ENCODE measurements at regions not wholly inside any gene's neighbourhood (a gene's known extent, or its start where the extent isn't known, plus 50 kb on each side); places are given as distances from the start of the nearest gene placed in this dataset.

DNA sequence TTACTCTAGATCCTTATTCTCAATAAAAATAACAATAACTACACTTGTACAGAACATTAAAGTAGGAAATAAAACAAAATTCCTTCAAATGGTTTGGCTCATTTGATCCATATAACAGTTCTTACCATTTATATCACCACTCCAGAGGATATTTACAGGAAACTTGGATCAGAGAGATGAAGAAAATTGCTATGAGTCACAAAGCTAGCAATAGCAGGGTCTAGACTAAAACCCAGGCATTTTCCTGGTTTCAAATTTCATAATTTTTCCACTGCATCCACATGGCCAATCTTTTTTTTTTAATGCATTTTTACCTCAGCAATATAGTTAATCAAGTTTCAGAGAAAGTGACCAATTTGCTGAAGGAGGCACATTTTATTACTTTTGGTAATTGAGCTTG is 299.2 kb downstream of the ELAVL2 start:
- H3K4me1 Mint-ChIP-seq (ENCODE audit: low read depth), result no peaks in the 10 kb centered on the region
- ChIA-PET POLR2A (no interaction called here), CTCF (no interaction called here)
- no peaks in the 10 kb centered on the region for H3K27me3 Mint-ChIP-seq
- H3K27ac Mint-ChIP-seq, result no peak overlapping the region
- no peak for DNase-seq
- H3K9me3 Mint-ChIP-seq, result peaks cover 21% of the 10 kb centered on the region
- H3K4me3 Mint-ChIP-seq, result no peak overlapping the region
- peaks cover 2% of the 10 kb centered on the region for H3K36me3 Mint-ChIP-seq
- intact Hi-C loops (cut with micrococcal nuclease), result no loop called here

DNA sequence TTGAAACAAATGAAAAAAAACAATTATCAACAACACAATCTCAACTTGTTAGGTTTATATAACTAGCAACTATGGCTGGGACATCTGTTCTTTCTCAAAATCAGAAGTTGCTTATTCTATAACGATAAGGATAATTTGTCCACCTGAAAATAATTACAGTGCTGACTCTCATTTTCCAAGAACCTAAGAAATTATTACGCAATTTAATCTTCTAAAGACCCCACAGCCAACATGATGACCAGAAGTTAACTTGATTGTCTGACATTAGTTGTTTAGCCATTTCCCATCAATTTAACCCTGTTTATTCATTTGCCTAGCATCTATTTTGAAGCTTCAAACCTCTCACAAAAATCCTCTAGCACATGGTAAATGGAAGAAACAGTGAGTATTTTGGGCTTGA is 293.8 kb downstream of the ELAVL2 start:
- intact Hi-C loops (cut with micrococcal nuclease), result no loop called here
- peaks cover 17% of the 10 kb centered on the region for H3K9me3 Mint-ChIP-seq
- ChIA-PET CTCF (no interaction called here), POLR2A (no interaction called here)
- peaks cover 3% of the 10 kb centered on the region for H3K27me3 Mint-ChIP-seq
- H3K4me1 Mint-ChIP-seq (ENCODE audit: low read depth), result peaks cover 2% of the 10 kb centered on the region
- H3K36me3 Mint-ChIP-seq, result peaks cover 2% of the 10 kb centered on the region
- H3K4me3 Mint-ChIP-seq, result no peak overlapping the region
- H3K27ac Mint-ChIP-seq, result no peak overlapping the region
- DNase-seq, result no peak

GRCh38 chr9:23537192-23538066 is 288.6 kb downstream of the ELAVL2 start:
- intact Hi-C loops (cut with micrococcal nuclease), result no loop called here
- no peaks in the 10 kb centered on the region for H3K9me3 Mint-ChIP-seq
- ChIA-PET CTCF (no interaction called here), POLR2A (no interaction called here)
- H3K27me3 Mint-ChIP-seq, result peaks cover 6% of the 10 kb centered on the region
- H3K4me3 Mint-ChIP-seq, result no peak overlapping the region
- DNase-seq, result no peak
- H3K36me3 Mint-ChIP-seq, result no peaks in the 10 kb centered on the region
- peaks cover 7% of the 10 kb centered on the region for H3K4me1 Mint-ChIP-seq (ENCODE audit: low read depth)
- no peak overlapping the region for H3K27ac Mint-ChIP-seq

DNA sequence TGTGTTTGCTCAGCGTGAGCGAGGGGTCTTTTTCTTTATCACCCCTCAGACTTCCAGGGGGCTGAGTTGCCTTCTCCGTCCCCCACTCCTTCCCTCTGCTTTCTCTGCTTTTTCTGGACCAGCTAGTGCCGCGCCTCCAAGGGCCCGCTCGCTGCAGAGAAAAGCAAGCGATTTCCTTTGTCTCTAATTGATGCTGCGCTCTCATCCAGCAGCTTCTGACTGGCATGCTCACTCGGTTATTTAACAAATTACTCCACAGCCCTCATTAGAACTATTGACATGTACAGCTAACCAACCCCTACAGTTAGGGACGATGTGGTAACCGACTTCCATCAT is 288.0 kb downstream of the ELAVL2 start:
- intact Hi-C loops (cut with micrococcal nuclease), result no loop called here
- peaks cover 6% of the 10 kb centered on the region for H3K27me3 Mint-ChIP-seq
- peaks cover 7% of the 10 kb centered on the region for H3K4me1 Mint-ChIP-seq (ENCODE audit: low read depth)
- H3K9me3 Mint-ChIP-seq, result no peaks in the 10 kb centered on the region
- CTCF ChIA-PET, result no interaction called here
- no peak overlapping the region for H3K4me3 Mint-ChIP-seq
- POLR2A ChIA-PET, result no interaction called here
- H3K27ac Mint-ChIP-seq, result no peak overlapping the region
- DNase-seq, result no peak
- H3K36me3 Mint-ChIP-seq, result no peaks in the 10 kb centered on the region

- H3K9me3 Mint-ChIP-seq, result no peaks in the 10 kb centered on the region
- DNase-seq, result no peak
- no peaks in the 10 kb centered on the region for H3K36me3 Mint-ChIP-seq
- no peak overlapping the region for H3K4me3 Mint-ChIP-seq
- ChIA-PET POLR2A (no interaction called here), CTCF (no interaction called here)
- peaks cover 6% of the 10 kb centered on the region for H3K27me3 Mint-ChIP-seq
- intact Hi-C loops (cut with micrococcal nuclease), result no loop called here
- H3K4me1 Mint-ChIP-seq (ENCODE audit: low read depth), result peaks cover 7% of the 10 kb centered on the region
- H3K27ac Mint-ChIP-seq, result no peak overlapping the region
Measured at GRCh38 chr9:23538461-23539003, 287.5 kb downstream of the ELAVL2 start.

DNA sequence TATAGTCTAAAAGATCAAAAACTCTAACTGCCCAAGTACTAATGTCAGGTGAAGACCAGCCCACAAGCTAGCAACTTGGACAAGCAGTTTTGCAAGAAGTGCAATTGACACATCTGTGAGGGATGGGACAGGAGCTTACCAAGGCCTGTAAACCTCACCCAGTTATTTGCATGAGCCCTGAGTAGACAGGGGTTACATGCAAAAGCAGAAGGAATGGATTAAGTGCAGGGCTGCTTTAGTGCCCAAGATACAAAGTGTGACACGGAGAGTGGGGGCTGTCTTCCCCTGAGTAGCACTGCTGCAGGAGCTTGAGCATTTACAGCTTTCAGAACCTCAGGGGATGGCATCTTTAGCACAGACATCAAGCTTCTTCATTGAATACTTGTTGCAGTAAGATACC is 286.7 kb downstream of the ELAVL2 start:
- no peak overlapping the region for H3K4me3 Mint-ChIP-seq
- no peak overlapping the region for H3K27ac Mint-ChIP-seq
- no peaks in the 10 kb centered on the region for H3K9me3 Mint-ChIP-seq
- intact Hi-C loops (cut with micrococcal nuclease), result no loop called here
- POLR2A ChIA-PET, result no interaction called here
- CTCF ChIA-PET, result no interaction called here
- peaks cover 7% of the 10 kb centered on the region for H3K4me1 Mint-ChIP-seq (ENCODE audit: low read depth)
- DNase-seq, result no peak
- no peaks in the 10 kb centered on the region for H3K36me3 Mint-ChIP-seq
- H3K27me3 Mint-ChIP-seq, result peaks cover 6% of the 10 kb centered on the region

- no peaks in the 10 kb centered on the region for H3K36me3 Mint-ChIP-seq
- ChIA-PET CTCF (no interaction called here), POLR2A (no interaction called here)
- intact Hi-C loops (cut with micrococcal nuclease), result no loop called here
- H3K27me3 Mint-ChIP-seq, result peaks cover 6% of the 10 kb centered on the region
- no peak for DNase-seq
- H3K9me3 Mint-ChIP-seq, result no peaks in the 10 kb centered on the region
- H3K4me3 Mint-ChIP-seq, result no peak overlapping the region
- H3K4me1 Mint-ChIP-seq (ENCODE audit: low read depth), result peaks cover 7% of the 10 kb centered on the region
- no peak overlapping the region for H3K27ac Mint-ChIP-seq
Measured at GRCh38 chr9:23541976-23542375, 284.1 kb downstream of the ELAVL2 start.

DNA sequence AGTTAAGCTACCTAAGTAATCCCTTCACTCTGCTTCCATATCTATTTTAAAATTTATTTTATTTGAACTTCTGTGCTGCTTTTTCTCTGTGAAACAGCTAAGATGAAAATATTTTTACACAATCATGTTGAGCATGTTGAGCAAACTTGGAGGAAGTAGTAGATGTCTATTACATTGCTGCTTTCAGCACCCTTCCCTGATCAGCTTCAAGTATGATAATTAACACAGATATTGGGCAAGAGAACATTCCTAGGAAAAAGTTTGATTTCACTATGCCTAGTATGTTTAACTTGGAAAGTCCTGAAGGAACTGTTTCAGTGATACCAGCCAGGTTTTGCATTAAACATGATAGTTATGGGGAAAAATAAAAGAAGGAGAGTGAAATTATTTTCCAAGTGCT is 283.6 kb downstream of the ELAVL2 start:
- ChIA-PET POLR2A (no interaction called here), CTCF (no interaction called here)

DNA sequence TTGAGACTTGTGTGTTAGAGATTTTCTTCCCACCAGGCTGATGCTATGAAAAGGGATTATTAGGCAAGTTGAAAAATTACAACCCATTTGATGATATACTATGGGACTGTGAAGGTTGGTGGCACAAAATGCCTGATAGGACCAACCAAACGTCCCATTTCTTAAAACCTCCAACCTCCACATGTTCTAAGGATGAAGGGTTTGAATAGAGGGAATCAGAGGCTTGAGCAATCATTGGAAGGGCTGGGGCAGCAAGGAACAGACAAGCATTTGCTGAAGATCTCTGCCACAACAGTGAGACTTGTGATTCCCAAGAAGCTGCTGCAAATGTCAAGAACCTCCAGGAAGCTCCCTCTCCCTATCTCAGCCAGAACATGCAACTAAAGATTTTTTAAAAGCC is 283.1 kb downstream of the ELAVL2 start:
- intact Hi-C loops (cut with micrococcal nuclease), result no loop called here
- DNase-seq, result no peak
- Mint-ChIP-seq H3K36me3 (no peaks in the 10 kb centered on the region), H3K27me3 (peaks cover 1% of the 10 kb centered on the region), H3K4me1 (ENCODE audit: low read depth) (peaks cover under 1% of the 10 kb centered on the region), H3K9me3 (peaks cover 1% of the 10 kb centered on the region), H3K4me3 (no peak overlapping the region), H3K27ac (no peak overlapping the region)
- POLR2A ChIA-PET, result no interaction called here
- CTCF ChIA-PET, result no interaction called here

More for the DNA sequence above, 283.6 kb downstream of the ELAVL2 start:
- no peak for DNase-seq
- H3K36me3 Mint-ChIP-seq, result no peaks in the 10 kb centered on the region
- H3K27ac Mint-ChIP-seq, result no peak overlapping the region
- no peaks in the 10 kb centered on the region for H3K9me3 Mint-ChIP-seq
- H3K4me1 Mint-ChIP-seq (ENCODE audit: low read depth), result peaks cover 3% of the 10 kb centered on the region
- intact Hi-C loops (cut with micrococcal nuclease), result no loop called here
- peaks cover 3% of the 10 kb centered on the region for H3K27me3 Mint-ChIP-seq
- no peak overlapping the region for H3K4me3 Mint-ChIP-seq

DNA sequence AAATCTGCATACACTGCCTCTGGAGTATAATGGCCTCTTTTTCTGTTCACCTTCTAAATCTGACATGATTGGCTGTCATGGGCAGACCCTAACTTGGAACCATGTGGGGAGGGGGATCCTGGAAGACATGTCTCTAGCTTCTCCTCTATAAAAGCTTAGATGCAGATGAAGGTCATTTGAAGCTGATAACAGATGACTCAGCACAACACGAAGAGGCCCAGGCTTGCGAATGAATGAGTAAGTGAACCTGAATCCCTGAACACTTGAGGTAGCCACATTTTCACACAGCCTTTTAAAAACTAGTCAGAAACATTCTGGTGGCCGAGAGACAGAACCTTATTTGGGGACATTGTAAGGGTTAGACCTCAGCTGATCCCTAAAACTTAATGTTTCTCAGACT is 282.6 kb downstream of the ELAVL2 start:
- H3K4me3 Mint-ChIP-seq, result no peak overlapping the region
- no peak for DNase-seq
- no peaks in the 10 kb centered on the region for H3K36me3 Mint-ChIP-seq
- H3K9me3 Mint-ChIP-seq, result peaks cover 2% of the 10 kb centered on the region
- ChIA-PET CTCF (no interaction called here), POLR2A (no interaction called here)
- no peak overlapping the region for H3K27ac Mint-ChIP-seq
- H3K27me3 Mint-ChIP-seq, result peaks cover 1% of the 10 kb centered on the region
- H3K4me1 Mint-ChIP-seq (ENCODE audit: low read depth), result no peaks in the 10 kb centered on the region
- intact Hi-C loops (cut with micrococcal nuclease), result no loop called here

DNA sequence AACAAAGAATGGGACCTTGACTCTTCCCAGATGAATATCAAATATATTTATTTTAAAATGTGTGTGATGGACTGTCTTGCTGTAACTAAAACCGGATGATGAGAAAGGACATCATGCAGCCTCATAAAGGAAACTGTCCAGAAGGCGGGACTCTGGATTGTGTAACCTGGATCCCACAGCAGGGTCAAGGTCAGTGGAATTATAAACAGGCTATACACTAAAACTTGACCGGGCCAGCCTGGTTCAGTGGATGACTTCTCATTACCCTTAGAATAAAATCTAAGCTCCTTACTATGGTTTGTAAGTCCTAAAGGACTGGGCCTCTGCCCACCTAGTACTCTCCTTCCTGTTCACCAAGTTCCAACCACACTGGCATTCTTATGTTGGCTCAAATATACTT is 280.3 kb downstream of the ELAVL2 start:
- POLR2A ChIA-PET, result no interaction called here
- Mint-ChIP-seq H3K4me1 (ENCODE audit: low read depth) (no peaks in the 10 kb centered on the region), H3K36me3 (no peaks in the 10 kb centered on the region), H3K9me3 (peaks cover 2% of the 10 kb centered on the region), H3K27me3 (no peaks in the 10 kb centered on the region), H3K27ac (no peak overlapping the region), H3K4me3 (no peak overlapping the region)
- intact Hi-C loops (cut with micrococcal nuclease), result no loop called here
- CTCF ChIA-PET, result no interaction called here
- DNase-seq, result no peak

GRCh38 chr9:23551311-23551721 is 274.7 kb downstream of the ELAVL2 start:
- POLR2A ChIA-PET, result no interaction called here
- H3K36me3 Mint-ChIP-seq, result no peaks in the 10 kb centered on the region
- intact Hi-C loops (cut with micrococcal nuclease), result no loop called here
- DNase-seq, result no peak
- H3K9me3 Mint-ChIP-seq, result peaks cover 2% of the 10 kb centered on the region
- no peaks in the 10 kb centered on the region for H3K4me1 Mint-ChIP-seq (ENCODE audit: low read depth)
- no peak overlapping the region for H3K27ac Mint-ChIP-seq
- no peak overlapping the region for H3K4me3 Mint-ChIP-seq
- no peaks in the 10 kb centered on the region for H3K27me3 Mint-ChIP-seq
- CTCF ChIA-PET, result no interaction called here

GRCh38 chr9:23551929-23552707 is 273.9 kb downstream of the ELAVL2 start:
- intact Hi-C loops (cut with micrococcal nuclease), result no loop called here
- DNase-seq, result no peak
- Mint-ChIP-seq H3K27me3 (no peaks in the 10 kb centered on the region), H3K36me3 (no peaks in the 10 kb centered on the region), H3K4me3 (no peak overlapping the region), H3K9me3 (peaks cover 6% of the 10 kb centered on the region), H3K27ac (no peak overlapping the region), H3K4me1 (ENCODE audit: low read depth) (no peaks in the 10 kb centered on the region)
- POLR2A ChIA-PET, result no interaction called here
- CTCF ChIA-PET, result no interaction called here

Data from activated CD4-positive, alpha-beta memory T cell treated with anti-CD3 and anti-CD28 coated beads for 36 hours (primary cell).